ENCODE measurements at regions not wholly inside any gene's neighbourhood (a gene's known extent, or its start where the extent isn't known, plus 50 kb on each side); places are given as distances from the start of the nearest gene placed in this dataset.

DNA sequence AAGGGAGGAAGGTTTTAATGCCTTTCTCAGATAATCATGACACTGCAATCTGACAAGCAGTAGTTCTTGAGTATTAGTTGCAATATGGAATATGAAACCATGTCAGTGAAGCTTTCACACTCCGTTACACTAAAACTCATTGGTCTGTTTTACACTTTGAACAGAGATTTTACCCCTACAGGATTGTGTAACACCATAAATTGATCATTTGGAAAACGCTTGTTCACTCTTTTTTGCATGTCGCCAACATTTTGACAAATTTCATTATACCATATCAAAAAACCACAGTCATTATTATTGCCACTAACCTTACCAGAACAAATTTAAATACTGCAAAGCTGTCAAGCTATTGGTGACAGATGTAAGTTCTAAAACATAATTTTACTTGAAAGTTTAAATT lies 404.8 kb upstream of the THBS1 start:
- no peak for DNase-seq (ENCODE audit: low read depth)

DNA sequence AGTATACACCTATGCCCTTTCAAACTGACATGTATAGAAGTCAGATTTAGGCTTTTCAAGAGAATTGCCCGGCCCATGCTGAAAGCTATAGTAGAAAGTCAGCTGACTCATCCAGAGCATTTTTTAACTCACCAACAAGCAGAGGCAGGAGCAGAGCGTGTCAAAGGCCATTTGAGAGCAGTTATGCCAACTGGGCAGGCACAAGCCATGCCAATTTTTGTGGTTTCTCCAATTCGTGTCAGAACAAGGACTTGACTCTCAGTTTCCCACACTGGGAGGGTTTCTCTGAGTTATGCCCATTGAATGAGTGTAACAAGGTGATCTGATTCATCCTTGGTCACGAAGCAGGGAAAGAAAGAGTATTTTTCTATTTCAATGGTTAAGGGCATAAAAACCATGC lies 403.3 kb upstream of the THBS1 start:
- peak; percentile 77 for DNase-seq (ENCODE audit: low read depth)

DNA sequence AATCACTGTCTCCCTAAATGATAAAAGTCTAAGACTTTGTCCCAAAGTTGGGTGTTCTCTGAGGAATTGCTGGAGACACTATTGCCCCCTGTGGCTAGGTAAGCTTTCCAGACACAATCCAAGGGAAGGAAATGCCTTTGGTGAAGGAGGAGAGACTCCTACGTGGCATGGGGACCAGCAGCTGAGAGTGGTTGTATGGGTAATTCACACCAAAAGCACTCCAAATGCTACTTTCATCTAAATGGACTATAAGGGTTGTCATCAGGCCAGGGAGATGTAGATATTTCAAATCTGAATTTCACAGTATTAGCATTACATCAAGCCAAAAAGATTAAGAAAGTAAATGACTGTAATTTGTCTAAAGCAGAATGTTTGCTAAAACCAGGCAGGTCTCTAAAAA lies 400.8 kb upstream of the THBS1 start:
- DNase-seq (ENCODE audit: low read depth): no peak

DNA sequence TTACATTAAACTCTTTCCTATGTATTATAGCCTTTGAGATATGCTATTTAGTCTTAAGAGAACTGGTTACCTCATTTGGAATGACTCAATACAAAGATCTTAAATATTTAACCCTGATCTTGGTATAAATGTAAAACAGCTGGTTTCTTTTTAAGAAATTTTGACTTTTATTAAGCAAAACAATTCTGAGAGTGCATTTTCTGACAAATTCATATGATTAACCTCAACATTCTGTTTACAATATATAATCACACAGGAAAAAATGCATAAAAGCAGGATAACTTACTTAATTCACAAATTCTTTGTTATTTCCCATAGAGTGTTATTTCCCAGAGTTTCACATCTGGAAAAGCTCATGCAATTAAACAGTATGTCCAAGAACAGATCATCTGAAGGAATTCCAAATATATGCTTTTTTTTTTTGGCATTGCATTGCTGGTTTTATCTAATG lies 400.4 kb upstream of the THBS1 start:
- DNase-seq (ENCODE audit: low read depth): peak; percentile 64

DNA sequence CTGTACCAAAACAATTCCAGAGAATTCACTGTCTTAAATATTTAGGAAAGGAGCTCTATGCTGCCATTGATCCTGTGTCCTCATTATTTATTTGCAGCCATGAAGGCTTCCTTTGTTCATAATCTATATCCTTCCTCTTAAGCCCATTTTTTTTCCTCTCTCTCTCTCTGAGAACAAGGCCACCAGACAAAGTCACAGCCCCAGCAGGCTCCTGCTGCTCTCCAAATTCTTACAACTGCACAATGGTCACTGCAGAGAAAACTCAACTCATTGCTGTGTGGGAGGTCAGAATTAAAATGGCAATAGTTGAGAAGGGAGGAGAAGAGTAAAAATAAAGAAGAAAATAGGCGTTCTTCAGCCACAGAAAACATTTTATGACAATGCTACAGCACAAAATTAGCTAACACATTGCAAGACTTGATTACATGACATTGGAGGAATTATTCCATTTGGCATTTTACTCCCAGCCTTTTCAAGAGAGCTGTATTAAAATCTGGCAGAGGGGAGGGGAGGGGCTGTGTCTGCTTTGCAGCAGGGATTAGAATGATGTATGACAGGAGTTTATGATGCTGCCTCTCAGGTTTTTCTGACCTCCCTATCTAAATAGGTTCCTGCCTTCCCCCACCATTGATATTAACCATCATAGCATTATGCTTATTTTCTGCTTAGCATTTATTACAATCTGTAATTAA lies 399.7 kb upstream of the THBS1 start:
- DNase-seq (ENCODE audit: low read depth): peak; percentile 30

DNA sequence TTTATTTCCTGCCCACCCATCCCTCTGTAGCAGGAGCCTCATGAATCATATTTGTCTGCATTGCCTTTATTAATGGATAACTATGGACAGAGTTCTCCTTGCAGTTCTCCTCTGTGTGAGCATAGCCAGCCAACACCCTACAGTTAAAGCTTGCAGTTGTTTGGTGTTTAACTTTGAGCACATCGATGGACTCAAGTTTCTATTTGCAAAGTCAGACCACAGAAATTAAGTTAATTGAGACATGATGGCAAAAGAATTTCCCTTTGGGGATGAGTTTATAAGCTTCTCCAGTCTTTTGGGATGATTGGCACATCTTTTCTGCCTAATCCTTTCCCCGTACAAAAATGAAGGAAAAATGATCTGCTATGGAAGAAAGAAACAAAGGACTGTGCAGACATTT lies 398.9 kb upstream of the THBS1 start:
- DNase-seq (ENCODE audit: low read depth): peak; percentile 84

DNA sequence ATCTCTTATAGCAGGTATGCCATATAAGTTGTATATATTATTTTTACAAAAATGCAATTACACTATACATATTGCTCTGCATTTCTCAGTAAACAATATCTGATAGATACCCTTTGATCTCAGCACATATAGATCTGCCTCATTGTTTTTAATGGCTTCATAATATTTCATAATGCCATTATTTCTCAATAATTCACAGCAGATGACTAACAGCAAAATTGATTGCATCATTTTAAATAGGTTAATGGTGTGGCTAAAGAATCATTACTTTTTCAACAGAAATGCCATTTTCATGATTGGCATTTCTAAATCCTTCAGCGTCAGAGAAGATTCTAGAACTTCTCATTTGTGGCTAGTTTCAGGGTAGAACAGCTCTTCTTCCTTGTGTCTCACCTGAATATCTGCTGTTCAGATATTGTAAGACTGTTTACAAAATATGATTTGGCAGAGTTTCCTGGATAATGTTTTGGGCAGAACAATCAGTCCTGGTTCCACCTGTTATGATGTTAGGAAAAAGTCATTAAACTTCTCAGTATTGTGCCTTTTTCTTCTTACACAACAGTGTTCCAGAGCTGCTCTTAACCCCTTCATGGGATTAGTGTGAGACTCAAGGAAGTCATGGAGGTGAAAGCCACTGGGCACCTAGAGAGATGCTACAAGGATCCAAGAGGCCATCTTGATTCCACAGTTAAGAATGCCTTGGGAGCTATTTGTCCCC lies 397.6 kb upstream of the THBS1 start:
- no peak for DNase-seq (ENCODE audit: low read depth)

DNA sequence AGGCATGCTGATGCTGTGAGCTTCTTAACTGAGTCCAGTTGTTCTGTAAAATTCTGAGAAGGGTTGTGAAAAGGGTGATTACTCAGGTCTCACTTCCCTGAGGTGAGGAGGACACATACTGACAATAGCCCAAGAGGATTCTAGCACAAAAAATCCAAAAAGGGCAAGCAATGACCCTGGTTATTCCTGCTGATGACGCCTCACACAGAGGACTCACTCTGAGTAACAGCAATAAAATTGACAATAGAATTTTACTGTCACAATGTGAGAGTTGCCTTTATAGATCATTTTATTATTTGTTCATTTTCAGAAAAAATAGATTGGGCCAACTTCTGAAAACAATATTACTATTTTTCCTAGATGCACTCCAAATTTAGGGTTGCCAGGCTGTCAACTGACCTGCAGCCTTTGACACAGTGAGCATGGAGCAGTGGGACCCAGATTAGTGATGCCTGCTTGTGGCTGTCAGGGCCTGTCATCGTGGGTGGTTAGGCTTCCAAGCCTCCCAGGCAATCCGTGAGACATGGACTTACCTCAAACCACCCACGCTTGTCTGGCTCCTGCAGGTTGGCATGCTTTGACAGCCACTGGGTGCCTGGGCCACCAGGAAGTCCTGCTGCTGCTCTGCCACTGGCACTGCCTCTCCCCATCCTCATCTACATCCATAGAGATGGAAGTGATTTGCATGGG lies 396.0 kb upstream of the THBS1 start:
- DNase-seq (ENCODE audit: low read depth): peak; percentile 45

DNA sequence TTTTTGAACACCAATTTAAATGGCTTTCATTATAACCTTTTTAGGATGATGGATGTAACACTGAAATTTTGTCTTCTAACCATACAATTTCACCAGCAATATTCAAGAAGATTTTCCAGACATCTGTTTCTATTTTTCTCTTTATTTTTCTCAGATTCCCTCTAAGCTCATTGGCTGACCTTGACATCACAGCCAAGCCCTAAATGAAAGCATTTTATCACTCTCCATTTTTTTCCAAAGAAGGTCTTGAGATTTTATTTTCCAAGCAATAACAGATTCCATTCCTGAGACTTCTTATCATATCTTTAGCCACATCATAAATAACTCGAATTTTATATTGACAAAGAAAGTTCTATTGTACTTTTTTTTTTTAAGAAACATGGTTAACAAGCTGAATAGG lies 392.6 kb upstream of the THBS1 start:
- DNase-seq (ENCODE audit: low read depth): peak; percentile 33

DNA sequence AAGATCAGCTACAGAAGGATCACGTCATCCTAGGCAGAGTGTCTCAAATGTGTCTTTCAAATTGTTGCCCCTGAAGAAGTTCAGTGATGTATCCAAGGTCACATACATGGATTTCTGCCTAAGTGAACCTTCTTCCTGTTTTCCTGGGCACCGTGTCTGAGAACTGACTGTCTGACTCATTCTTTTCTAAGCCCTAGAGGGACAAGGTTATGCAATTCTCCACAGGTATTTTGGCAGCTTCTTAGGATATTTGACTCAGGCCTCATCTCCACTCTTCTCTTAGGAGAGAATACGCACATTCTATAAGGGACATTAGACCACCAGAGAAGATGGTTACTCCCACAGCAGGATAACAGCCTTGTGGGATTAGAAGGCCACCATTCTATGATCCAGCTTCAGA lies 391.9 kb upstream of the THBS1 start:
- DNase-seq (ENCODE audit: low read depth): peak; percentile 99

DNA sequence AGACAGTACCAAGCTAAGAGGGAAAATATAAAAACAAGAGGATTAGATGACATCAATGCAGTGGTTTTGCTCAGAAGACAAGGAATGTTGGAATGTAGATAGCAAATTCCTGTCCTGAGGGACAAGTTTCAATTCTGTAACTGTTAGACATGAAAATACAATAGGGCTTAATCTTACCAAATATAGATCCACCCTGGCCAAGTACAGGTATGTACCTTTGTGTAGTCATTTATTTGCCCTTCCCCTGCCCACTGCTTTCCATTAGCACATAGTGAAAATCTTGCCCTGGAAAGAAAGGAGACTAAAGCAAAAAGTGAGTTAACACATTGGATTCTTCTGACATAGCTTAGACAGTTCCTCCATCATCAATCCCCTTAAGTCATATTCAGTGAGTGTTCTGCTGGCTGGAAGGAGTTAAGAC lies 389.0 kb upstream of the THBS1 start:
- peak; percentile 82 for DNase-seq (ENCODE audit: low read depth)

DNA sequence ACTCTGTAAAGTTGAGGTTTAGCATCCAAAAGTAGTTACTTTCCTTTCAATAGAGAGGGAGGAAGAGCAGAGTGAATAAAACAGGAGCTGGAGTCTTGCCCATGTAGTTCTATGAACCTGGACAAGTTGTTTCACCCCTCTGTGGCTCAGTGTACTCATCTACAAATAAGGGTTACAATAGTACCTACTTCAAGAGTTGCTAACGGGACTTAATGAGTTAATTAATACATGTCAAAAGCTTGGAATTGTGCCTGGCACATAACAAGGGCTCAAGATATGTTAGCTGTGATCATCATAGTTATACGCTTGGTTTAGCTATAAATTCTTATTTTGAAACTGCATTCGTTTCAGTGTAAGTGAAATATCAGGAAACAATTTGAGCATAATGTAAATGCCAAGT lies 388.5 kb upstream of the THBS1 start:
- DNase-seq (ENCODE audit: low read depth): no peak

DNA sequence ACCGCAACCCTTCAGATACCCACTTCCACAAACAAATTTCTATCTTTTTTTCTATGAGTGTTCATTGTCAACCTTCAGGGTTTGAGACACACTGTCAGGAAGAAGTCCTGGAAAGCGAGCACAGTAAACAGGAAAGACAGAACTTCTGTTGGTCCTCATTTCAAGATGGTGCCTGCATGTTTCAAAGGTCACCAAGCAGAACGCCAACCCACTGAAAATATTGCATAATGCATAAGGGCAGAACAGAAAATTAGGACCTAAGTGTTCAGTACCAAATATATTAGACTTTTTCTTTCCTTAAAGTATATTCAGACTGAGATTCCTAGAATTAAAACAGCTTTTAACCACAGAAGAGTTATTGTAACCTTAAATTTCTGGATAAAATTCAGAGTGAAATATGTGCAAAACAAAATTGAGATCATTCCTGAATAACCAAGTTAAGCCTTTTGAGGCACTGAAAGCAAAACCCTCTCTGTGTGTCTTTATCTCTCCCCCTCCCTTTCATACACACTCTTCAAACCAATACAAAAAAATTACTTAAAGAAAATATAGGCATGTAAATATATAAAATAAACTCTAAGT lies 387.8 kb upstream of the THBS1 start:
- DNase-seq (ENCODE audit: low read depth): no peak

DNA sequence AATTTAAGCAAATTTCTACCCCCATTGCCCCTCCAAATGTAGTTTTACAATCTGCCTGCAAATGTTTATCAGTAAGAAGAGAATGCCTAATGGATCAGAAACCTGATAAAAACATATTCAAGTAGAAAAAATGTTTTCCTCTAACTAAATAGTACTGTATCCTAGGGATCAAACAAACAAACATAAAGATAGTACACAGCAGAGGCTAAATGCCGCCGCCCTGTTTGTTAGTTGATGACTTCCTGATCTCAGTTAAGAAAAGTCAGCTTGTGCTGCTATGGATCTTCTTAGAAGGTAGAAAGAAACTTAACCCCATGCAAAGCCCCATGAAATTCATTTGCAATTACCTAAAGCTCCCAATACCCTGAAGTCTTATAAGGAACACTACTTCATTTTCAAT lies 387.3 kb upstream of the THBS1 start:
- DNase-seq (ENCODE audit: low read depth): no peak

DNA sequence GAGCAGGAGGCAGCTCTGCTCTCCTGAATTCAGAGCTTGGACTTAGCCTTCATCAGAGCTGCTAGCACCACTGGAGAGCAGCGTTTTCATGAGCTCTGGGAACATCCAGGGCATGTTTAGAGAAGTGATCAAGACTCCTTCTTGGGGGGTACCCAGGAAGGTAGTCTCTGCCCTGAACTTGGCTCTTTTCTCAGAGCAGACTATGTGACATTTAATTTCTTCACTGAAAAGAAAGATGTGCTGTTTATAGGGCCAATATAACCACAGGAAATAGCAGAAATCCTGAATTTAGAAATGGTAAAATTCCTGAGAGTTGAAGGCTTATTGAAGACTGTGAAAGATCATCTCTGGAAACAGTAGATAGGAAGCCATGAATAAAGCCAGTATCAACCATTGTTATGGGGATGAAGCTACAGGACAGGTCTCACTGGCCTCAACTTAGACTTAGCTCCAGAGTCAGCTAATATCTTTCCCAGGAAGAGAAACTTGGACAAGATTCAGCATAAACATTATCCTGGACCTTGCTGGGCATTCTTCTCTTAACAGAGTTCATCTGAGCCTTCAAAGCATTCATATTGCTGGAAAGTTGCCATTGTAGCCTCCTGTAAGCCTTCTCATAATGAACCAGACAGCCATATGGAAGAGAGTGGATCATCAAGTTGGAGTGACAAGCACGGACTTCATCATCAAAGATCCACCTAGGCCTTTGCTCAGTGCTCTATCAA lies 386.6 kb upstream of the THBS1 start:
- peak; percentile 82 for DNase-seq (ENCODE audit: low read depth)

DNA sequence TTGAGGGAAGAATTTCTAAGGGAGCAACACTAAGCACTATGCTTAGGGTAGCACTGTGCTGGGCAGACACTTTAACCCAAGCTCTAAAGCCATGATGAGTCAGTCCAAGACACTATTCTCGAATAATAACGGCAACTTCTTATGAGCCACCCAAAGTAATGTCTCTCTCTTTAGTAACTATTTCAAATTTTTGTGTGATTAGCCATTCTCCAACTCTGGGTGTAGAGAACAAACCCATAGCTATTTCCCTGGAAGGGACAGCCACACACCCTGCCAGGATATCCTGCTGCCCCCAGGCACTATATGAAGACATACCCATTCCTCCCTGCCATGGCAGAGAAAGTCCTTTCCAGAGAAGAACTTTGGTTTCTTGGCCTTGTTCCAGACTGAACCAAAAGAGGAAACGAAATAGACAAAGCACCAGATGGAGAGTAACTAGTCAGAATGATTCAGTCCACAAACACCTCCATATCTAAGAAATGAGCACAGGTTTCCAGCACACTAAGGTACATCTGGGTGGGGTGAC lies 384.9 kb upstream of the THBS1 start:
- peak; percentile 100 for DNase-seq (ENCODE audit: low read depth)

DNA sequence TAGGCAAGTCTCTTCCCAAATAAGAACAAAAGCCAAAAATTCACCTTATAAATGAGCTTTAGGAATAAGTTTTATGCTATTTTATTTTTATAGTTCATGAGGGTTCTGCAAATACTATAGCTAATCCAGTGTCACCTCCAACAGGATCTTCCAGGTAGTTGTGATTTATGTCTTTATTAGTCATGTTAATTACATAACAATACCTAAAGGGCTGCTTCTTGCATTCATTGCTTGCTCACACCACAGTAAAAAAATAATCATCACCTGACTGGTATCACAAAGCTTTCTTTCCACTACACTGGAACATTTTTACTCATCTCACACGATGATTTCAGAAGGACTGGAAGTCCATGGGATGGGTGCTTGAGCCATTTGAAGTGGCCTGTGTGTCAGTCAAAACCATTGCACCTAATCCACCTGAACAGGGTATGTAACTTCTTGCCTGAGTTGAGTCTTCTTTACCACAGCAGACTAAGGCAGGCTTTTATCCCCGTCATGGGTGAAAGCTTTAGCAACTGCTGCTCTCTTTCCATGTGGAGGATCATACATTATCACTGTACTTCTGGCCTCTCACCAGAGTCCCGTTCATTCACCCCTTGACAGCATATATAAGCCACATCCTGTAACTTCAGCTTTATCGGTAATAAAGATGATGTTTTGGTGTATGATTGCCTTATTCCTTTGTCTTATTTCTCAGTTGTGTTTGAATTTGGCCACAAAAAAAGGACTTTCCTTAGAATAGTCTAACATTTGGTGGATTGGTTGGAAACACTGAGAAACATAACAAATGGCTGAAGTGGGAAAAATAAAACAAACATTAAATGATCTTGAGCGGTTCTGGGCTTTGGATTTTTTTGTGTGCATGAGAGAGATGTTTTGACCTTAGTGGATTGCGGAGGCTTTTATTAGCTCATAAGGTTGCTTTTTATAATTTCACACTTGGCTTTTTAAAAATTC lies 382.6 kb upstream of the THBS1 start:
- no peak for DNase-seq (ENCODE audit: low read depth)

DNA sequence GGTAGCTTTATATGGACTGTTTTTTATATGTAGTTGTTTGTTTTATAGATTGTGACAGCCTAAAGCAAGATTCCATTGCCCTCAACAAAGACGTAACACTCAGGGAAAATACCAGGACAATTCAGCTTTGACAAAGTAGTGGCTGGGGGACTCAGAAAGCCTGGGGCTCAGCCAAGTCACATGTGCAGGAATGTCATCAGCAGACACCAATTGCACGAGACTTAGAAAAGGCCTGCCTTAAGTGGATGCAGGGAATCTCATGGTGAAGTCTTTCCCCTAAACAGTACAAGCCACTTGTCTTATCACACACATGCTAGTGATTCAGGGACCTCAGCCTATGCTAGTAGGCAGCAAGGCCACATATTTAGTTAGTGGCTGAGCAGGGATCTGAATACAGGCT lies 381.8 kb upstream of the THBS1 start:
- peak; percentile 76 for DNase-seq (ENCODE audit: low read depth)

DNA sequence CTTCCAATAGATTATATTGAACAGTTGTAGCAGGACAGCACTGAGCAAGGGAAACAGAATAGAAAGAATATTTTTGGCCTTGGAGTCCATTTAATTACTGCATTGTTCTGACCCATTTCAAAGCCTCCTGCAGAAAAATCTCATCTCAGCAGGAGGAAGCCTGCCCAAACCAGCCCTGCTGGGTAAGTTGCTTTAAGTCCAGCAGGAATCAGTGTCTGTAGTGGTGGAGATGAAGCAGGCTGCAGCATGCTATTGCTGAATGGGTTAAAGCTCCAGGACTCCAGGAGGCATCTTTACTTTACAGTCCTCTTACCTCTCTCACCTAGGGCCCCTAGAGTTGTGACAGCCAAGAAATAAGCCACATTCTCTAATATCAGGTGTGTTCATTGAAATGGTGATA lies 380.3 kb upstream of the THBS1 start:
- no peak for DNase-seq (ENCODE audit: low read depth)

DNA sequence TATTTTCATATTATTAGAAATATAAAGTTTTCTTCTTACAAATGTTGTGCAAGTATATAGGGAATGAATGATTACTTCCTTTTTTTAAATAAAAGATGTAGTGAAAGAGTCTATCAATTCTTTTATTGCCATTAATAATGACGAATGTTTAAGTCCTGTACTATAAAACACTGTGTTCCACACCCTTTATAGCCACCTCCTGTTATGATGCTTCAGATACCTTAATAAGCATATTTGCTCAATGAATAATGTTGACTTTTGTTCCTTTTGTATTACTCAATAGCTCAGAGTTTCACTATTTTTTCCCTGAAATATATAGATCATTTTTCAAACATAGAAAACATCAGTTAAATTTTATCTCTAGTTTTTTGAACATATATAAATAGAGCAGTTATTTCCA lies 378.2 kb upstream of the THBS1 start:
- DNase-seq (ENCODE audit: low read depth): no peak

DNA sequence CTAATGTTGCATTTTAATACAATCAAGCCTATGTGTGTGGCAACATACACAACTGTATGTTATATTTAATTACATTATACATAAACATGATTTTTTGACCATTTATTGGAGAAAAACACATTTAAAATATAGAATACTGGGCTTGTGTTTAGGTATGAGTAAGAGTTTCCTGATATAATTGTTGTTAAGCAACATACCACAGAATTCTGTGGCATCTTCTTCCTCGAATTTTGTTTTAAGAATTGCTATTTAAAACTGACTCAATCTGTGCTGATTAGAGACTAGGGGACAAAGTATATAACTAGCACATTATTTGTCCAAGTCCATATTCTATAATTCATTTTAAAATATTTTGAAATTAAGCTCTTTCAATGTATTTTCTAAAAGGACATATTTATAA lies 376.8 kb upstream of the THBS1 start:
- DNase-seq (ENCODE audit: low read depth): peak; percentile 39
